ENCODE measurements at regions not wholly inside any gene's neighbourhood (a gene's known extent, or its start where the extent isn't known, plus 50 kb on each side); places are given as distances from the start of the nearest gene placed in this dataset.

DNA sequence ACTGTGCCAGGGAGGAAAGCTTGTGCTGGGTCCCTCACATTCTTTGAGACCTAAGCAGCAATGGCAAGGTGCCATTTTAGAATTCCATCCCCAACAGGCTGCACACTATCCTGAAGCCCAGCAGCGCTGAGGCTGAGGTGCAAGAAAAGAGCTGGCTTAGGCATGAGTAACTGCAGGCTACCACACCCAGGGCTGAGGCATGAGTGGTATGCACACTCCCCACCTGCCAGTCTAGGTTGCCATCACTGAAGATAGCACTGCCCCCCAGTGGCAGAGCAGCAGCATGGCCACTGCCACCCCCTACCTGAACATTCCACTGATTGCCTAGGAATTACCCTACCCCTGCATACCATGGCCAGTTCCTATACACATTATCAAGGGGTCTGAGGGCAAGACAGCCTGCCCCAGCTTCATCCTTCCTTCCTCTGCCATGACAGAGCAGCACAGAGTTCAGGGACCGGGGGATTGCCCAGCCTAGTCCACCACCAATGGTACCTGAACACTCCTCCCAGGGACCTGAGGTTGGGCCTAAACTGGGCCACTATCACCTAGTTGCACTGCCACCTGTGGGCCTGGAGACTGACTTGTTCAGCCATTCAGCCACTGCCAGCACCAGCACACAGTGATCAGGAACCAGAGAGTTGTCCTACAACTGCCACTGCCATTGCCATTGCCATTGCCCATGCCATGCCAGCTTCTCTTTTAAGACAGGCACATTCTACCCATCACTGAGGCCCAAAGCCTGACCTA, 129.8 kb downstream of the SATB1 start:
- no peak for DNase-seq (ENCODE audit: low spot score)

DNA sequence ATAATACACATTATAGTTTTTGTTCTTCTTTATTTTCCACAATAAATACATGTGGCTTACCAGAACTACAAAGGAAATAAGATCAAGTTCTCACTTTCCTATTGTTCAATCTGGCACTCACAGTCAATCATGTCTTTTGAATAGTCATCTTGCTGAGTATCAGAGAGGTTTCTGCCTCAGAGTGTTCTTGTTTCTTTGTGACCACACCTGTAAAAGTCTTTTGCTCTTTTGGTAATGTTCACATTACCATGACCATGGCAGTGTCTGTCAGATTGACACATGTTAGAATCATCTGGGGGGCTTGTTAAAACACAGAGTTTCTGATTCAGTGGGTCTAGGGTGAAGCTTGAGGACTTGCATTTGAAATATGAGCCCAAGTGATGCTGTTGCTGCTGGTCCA, 135.0 kb downstream of the SATB1 start:
- no peak for DNase-seq (ENCODE audit: low spot score)

DNA sequence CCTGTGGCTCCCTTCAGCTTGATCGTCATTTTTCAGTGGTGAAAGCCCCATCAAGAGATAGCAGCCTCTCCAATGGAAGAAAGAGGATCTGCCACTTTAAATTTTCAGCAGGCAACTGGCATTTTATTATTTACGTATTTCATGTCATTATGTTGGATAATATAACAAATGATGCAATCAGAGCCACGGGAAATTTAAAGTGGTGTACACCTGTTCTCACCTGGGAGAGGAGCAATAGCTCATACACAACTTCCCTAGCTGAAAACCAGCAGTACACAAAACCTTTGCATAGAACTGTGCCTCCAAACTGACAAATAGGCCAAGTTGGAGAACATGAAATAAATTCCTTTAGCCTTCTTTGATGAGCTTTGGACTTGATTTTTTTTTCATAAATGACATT, 136.9 kb downstream of the SATB1 start:
- DNase-seq (ENCODE audit: low spot score), result no peak

DNA sequence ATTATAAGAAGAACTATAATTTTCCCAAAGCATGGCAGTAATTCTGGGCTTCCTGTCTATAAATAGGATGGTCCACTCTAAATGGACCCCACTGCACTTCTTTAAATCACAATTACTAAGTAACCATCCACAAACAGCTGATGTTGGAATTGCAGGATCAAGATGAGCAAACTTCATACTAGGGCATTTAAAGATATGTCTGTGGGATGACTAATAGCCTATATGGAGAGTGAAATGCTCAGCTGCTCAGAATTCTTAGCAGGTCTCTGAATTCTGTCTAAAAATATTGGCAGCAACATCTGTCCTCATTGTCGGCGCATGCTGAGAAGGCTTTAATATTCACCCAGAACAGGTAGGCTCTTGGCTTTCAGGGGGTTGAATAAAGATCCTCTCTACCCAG, 140.4 kb downstream of the SATB1 start:
- DNase-seq (ENCODE audit: low spot score), result no peak

DNA sequence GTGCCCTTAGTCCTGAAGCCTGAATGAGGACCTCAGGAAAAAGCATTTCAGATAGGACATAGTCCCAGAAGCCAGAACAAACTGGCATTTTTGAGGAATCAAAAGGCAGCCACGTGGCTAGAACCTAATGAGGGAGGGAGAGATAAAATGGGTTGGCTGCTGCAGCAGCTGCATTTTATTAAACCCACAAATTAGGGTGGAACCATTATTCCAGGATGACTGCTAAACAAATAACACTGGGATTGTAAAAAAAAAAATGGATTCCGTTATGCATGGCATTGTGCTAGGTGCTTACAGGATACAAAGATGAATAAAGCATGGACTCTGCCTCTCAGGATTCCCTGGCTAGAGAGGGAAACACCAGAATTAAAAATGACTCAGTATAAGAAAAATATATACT, 141.5 kb downstream of the SATB1 start:
- DNase-seq (ENCODE audit: low spot score), result no peak

DNA sequence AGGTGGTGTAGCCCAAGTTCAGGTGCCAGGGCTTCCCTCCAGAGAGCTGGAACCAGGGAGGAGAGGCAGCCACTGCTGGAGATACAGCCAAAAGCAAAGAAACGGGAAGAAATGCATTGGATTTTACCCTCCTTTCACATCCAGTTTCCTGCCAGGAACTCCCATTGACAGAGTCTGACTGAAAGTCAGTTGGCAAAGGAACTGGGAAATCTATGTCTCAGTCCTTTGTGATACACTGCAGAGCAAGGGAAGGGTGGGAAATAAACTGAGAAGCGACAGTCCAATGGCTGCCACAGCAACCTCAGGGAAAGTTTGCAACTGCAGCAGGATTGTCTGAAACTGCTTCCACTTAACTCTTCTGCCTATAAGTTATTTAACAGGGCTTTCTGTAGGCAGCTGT, 142.6 kb downstream of the SATB1 start:
- DNase-seq (ENCODE audit: low spot score), result no peak

DNA sequence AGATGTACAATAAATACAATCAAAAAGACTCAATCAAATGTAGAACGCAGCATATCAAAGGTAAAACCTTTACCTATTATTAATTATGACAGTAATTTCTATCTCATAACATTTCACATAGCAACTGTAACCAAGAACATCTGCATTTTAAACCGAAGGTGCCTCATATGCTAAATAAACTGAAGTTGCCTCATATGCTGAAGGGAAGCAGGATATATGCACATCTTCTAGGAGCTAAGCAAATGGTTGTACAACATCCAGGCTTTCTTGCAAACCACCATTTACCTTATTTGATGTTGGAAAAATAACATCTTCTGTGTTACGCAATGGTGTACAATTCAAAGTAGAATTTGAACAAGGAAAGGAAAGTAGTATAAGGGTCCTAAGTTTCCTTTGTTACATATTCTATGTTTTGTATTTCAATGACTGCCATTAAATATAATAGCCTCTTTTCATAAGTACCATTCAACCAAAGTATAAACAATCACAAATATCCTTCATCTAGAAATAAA, 145.9 kb downstream of the SATB1 start:
- DNase-seq (ENCODE audit: low spot score), result no peak

DNA sequence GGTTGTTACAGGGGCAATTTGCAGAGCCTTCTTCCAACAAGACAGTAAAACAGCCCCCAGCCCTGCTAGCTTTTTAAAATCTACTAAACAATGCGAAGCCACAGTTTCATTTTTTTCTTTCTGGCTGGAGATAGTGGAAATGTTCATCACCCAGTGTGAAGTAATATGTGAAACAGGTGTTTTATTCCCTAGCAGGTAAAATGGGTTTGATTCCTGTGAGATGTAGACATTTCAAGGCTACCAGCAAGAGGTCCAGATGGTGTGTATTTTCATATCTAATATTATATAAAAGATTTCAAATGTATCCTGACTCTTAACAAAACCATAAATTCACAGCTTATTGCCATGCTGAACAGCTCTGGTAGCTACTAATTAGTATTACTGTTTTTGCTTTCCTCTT, 160.3 kb downstream of the SATB1 start:
- no peak for DNase-seq (ENCODE audit: low spot score)

DNA sequence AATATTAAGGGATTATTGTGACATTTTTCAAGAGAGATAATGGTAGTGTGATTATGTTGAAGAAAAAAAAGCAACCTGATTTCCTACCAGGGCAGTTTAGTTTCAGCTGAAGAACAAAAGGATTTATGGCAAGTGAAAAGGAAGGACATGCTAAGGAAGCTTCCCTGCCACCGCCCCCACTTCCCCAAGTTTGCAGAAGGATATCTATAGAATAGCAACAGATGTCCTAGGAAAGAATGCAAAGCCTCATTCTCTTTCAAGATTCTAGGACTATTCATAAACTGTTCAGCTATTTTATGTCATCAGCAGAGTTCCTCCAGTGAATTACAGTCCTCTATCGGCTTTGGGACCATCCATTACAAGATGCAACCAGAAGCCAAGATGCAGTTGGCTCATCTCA, 160.8 kb downstream of the SATB1 start:
- DNase-seq (ENCODE audit: low spot score), result no peak

DNA sequence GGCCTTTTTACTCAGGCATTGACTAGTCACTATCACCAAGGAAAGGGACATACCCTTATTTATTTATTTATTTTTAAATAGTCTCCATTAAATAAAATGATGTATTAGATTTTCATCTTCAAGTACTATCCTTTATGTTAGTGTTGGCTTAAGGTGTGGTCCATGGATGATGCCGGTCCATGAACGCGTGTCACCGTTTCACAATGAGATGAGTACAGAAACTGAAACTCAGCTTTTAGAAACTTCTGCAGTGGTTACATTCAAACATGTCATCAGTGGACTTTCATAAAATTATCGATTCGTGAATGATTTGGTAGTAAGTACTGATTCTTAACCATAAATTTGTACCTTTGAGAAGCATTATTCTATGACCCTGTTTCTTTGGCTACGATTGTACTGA, 166.6 kb downstream of the SATB1 start:
- no peak for DNase-seq (ENCODE audit: low spot score)

DNA sequence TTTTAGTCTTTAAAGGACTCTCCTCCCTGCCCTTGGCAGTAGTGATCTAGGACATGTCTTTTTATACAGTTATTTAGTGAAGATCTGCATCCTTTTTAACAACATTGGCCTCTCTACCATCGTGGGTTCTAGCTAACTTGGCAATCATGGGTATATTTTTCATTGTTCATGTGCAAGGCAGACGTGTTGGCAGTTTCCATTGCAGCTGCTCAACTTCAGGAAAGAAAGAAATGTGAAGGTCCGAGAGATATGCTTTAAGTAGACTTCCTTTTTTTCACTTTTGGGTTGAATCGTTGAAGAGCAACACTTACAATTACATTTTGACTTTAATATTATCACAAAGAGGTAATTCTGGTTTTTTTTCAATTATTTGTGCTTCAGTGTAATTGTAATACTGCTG, 172.6 kb downstream of the SATB1 start:
- no peak for DNase-seq (ENCODE audit: low spot score)

DNA sequence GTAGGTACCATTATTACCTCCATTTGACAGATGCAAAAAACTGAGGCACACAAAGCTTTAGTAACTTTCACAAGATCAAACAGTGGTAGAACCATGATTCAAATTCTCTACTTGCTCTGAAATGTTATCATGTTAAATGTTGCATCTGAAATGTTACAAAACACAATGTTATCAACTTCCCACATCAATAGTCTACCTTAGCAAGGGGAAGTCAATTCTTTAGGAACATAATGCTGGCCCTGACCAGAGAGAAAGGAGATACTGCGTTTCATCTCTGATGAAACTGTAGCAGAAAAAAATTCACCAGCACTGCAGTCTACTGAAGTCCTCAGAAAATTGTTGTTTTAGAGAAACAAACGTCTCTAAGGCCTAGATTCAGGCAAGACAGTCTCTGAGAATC, 174.1 kb downstream of the SATB1 start:
- DNase-seq (ENCODE audit: low spot score), result no peak

DNA sequence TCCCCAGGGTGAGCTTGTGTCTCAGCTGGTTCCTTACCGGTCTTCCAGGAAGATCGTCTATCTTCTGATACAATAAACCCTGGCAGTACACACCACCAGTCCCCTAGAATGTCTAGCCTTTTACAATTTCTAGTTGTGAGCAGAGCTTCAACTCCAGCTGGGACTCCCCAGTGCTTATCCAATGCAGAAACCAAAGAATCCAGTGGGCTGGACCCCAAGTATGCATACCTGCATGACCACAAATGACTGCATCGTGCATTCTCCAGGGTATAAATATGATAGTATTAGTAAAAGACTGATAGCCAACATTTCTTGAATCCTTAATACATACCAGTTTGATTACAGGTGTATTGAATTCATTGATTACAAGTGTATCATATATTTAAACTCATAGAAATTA, 176.0 kb downstream of the SATB1 start:
- DNase-seq (ENCODE audit: low spot score), result no peak

DNA sequence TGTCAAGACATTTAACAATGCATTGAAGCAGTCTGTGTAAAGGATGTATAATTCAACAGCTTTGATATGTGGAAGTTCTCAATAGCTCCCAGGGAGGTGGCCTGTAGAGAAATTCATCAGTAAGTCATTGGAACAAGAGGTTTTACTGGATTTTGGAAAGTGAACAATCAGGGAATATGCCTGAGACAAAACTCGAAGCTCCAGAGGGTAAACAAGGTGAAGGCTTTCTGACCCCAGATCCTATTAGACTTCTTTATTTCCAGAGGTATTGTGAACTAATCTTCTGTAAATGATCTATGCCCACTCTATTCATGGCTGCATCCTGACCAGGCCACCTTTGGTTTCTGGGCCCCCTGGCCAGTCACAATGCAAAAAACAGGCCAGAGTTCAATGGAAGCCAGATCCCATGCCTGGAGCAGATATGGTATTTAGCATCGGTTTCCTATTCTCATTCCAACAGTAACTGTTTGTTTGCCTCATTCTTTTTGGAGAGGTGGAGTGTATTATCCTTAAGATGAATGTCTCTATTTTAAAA, 177.3 kb downstream of the SATB1 start:
- no peak for DNase-seq (ENCODE audit: low spot score)

DNA sequence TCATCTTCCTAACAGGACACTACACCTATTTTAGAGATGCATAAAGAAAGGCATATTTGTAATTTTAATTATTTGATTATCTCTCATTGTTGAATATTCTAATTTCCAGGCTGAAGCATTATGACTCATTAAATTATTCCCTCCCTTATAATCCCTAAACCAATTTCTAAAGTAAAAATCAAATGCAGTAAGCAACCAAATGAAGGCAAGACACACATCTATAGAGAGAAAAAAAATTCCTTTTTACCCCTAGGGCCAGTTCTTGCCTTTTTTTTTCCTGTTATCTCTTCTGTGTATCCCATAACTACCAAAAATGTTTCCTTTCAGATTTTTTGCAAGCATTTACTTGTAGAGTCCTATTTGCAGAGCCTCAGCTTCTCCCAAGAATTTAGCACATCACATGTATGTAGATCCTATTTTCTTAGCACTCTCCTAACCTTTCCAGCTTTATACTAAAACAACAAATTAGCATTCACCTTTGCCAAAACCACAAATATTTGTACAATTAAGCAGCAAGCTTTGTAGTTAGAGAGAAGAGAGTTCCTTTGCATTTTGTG, 177.9 kb downstream of the SATB1 start:
- no peak for DNase-seq (ENCODE audit: low spot score)

DNA sequence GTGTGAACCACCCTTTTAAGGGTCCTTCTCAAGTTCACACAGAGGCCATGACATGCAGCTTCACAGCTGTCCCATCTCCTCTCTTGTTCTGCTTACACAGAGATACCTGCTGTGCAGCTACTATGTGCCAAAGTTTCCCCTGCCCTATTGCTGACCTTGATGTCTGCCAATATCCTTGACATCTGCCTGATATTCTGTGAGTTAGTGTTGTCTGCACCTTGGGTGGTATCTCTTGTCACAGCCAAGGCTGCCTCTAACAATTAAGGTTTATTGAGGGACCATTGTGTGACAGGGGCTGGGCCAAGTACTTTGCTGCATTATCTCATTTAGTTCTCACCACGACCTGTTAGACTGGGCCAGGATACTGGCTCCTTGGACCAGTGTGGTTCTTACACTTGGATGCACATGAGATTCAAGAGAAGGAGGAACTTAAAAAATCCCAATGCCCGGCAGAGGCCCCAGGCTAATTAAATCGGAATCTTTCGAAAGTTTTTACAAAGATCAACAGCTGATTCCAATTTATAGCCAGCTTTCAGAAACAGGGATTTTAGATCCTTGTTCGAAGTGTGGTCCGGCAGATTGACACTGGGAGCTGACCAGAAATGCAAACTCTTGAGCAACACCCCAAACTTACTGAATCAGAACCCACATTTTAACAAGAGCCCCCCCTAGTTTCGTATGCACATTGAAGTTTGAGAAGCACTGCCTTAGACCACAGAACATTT, 178.6 kb downstream of the SATB1 start:
- DNase-seq (ENCODE audit: low spot score), result no peak

DNA sequence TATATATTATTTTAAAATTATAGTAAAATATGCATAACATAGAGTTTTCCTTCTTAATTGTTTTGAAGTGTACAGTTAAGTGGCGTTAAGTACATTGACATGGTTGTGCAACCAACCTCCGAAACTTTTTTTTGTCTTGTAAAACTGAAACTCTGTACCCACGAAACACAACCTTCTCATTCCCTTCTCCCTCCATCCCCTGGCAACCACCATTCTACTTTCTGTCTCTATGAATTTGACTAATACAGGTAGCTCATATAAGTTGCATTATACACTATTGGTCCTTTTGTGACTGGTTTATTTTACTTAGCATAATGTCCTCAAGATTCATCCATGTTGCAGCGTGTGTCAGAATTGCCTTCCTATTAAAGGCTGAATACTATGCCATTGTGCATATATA, 179.4 kb downstream of the SATB1 start:
- DNase-seq (ENCODE audit: low spot score), result no peak

DNA sequence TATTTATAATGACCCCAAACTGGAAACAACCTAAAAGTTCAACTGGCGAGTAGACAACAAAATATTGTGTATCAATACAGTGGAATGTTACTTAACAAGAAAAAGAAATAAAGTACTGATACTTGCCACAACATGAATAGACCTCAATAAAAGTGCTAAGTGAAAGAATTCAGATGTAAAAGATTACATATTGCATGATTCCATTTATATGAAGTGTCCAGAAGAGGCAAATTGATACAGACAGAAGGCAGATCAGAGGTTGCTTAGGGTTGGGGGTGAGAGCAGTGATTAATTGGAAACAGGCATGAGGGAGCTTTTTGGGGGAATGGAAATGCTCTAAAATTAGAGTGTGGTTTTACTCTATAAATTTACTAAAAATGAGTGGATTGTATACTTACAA, 183.3 kb downstream of the SATB1 start:
- no peak for DNase-seq (ENCODE audit: low spot score)

DNA sequence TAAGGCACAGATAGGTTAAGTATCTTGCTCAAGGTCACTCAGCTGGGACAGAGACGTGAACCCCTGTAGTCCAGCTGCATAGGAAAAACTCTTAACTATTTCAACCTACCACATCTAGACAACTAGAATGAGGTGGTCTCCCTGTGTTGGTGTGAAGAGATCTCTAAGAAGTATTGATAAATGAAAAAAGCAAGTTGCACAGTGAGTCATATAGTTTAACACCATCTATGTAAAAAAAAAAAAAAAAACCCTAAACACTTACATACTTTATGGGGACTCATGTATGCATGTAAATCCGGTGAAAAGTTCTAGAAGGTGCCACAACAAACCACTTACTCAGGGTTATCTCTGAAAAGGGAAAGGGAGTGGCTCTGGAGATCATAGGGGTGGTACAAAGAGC, 185.5 kb downstream of the SATB1 start:
- no peak for DNase-seq (ENCODE audit: low spot score)

DNA sequence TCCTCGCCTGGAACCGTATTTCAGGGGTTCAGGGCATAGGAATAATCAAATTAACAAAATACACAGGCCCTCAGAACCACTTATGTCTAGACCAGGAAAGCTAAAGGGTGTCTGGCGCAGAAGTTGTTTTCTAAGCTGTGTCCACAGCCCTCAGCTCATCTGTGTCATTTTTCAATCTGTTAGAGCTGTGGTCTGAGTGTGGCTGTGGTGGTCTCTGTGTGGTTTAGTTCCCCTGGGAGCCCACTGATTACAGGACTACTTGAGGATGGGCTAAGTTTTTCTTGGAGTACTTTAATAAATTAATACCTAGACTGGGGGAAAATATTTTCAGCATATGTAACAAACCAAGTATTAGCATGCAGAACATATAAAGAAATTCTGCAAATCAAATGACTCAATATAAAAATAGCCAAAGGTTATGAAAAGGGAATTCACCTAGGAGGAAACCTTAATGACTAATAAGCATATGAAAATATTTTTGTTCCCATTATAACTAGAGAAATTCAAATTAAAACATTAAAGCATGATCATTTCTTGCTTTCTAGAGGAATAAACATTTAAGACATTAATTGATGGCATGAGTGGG, 186.3 kb downstream of the SATB1 start:
- no peak for DNase-seq (ENCODE audit: low spot score)

DNA sequence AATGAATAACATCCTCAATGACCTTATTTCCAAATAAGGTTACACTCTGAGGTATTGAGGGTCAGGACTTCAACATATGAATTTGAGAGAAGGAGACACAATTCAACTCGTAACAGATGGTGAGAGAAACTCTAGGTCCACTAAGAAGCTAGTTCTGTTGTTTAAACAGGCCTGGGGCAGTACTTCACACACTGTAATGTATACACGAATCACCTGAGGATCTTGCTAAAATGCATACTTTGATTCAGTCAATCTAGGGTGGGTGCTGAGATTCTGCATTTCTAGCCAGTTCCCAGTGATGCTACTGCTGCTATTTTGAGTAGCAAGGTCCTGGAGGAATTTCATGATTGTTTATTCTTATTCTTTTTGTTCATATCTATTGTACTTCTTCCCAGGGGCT, 186.8 kb downstream of the SATB1 start:
- no peak for DNase-seq (ENCODE audit: low spot score)

DNA sequence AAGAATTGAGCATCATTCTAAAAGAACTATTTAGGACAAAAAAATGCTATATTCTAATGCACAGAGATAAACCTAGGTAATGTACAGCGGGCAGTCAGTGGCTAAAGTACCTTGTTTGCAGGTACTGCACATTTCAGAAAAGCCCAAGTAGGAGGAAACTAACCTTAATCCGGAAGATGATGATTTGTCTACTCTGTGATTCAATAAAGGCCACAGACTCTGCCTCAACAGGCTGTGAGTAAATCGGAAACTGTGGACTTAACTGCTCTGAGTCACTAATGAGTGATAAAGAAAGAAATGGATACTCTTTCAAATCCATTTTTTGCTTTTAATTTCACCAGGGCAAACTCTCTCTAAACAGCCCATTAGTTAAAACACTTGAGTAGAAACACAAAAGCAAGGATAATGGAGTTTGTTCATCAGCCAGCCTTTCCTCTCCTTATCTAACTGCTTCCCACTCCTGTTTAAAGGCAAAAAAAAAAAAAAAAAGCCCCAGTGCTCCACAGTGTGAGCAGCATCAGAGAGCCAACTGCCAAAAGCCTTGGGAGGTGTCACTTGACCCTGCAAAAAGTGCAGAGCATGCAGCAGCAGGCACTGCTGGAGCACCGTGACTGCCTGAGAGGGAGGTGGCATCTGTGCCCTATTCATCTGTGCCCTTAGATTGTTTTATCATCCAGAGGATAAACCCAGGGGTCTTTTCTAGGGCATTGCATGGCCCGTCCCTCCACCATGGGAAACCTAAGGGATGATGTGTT, 187.7 kb downstream of the SATB1 start:
- no peak for DNase-seq (ENCODE audit: low spot score)
